ENCODE measurements at regions not wholly inside any gene's neighbourhood (a gene's known extent, or its start where the extent isn't known, plus 50 kb on each side); places are given as distances from the start of the nearest gene placed in this dataset.

GRCh38 chr11:24082241-24082640 is 414.6 kb upstream of the LUZP2 start:
- no peak overlapping the region for H3K4me3 ChIP-seq
- no peak overlapping the region for H3K27ac ChIP-seq
- H3K36me3 ChIP-seq (replicated peaks in 1 of 2), result no peaks in the 10 kb centered on the region
- H3K9me3 ChIP-seq (replicated peaks in 1 of 3), result no peaks in the 10 kb centered on the region
- H3K27me3 ChIP-seq, result no peaks in the 10 kb centered on the region
- intact Hi-C loops (cut with DNase I), result no loop called here
- DNase-seq, result no peak
- 52 to 78% (median 75%) methylated on average over 1 of the region's 1 CpG for WGBS, 4 donors
- H3K4me1 ChIP-seq (replicated peaks in 1 of 2), result no peaks in the 10 kb centered on the region
- TF ChIP-seq POLR2A (IDR thresholded peaks at IDR 0.05) (no peak), CTCF (IDR thresholded peaks at IDR 0.05) (no peak)

GRCh38 chr11:24082860-24083259 is 414.0 kb upstream of the LUZP2 start:
- Histone ChIP-seq H3K4me1 (replicated peaks in 1 of 2) (no peaks in the 10 kb centered on the region), H3K9me3 (replicated peaks in 1 of 3) (no peaks in the 10 kb centered on the region), H3K27ac (no peak overlapping the region), H3K4me3 (no peak overlapping the region), H3K27me3 (no peaks in the 10 kb centered on the region), H3K36me3 (replicated peaks in 1 of 2) (no peaks in the 10 kb centered on the region)
- intact Hi-C loops (cut with DNase I), result no loop called here
- no peak for DNase-seq
- no peak for TF ChIP-seq CTCF (IDR thresholded peaks at IDR 0.05)
- TF ChIP-seq POLR2A (IDR thresholded peaks at IDR 0.05), result no peak
- 60 to 75% (median 63%) methylated on average over 1 of the region's 1 CpG for WGBS, 4 donors

- TF ChIP-seq CTCF (IDR thresholded peaks at IDR 0.05), result no peak
- TF ChIP-seq POLR2A (IDR thresholded peaks at IDR 0.05), result no peak
Observed at GRCh38 chr11:24084956-24085355, 411.9 kb upstream of the LUZP2 start.

GRCh38 chr11:24086921-24087320 is 409.9 kb upstream of the LUZP2 start:
- TF ChIP-seq CTCF (IDR thresholded peaks at IDR 0.05) (no peak), POLR2A (IDR thresholded peaks at IDR 0.05) (no peak)
- Histone ChIP-seq H3K9me3 (replicated peaks in 1 of 3) (no peaks in the 10 kb centered on the region), H3K36me3 (replicated peaks in 1 of 2) (no peaks in the 10 kb centered on the region), H3K4me3 (no peak overlapping the region), H3K27ac (no peak overlapping the region), H3K27me3 (no peaks in the 10 kb centered on the region), H3K4me1 (replicated peaks in 1 of 2) (no peaks in the 10 kb centered on the region)
- intact Hi-C loops (cut with DNase I), result no loop called here
- no peak for DNase-seq
- 82 to 88% (median 84%) methylated on average over 2 of the region's 2 CpGs for WGBS, 4 donors

More at GRCh38 chr11:24084956-24085355, 411.9 kb upstream of the LUZP2 start:
- WGBS, 4 donors, result 43 to 54% (median 48%) methylated on average over 1 of the region's 1 CpG
- H3K27ac ChIP-seq, result no peak overlapping the region
- no peaks in the 10 kb centered on the region for H3K4me1 ChIP-seq (replicated peaks in 1 of 2)
- no peaks in the 10 kb centered on the region for H3K27me3 ChIP-seq
- no peak for DNase-seq
- H3K9me3 ChIP-seq (replicated peaks in 1 of 3), result no peaks in the 10 kb centered on the region
- no peaks in the 10 kb centered on the region for H3K36me3 ChIP-seq (replicated peaks in 1 of 2)
- H3K4me3 ChIP-seq, result no peak overlapping the region
- intact Hi-C loops (cut with DNase I), result no loop called here
